ENCODE measurements at regions not wholly inside any gene's neighbourhood (a gene's known extent, or its start where the extent isn't known, plus 50 kb on each side); places are given as distances from the start of the nearest gene placed in this dataset.

- TF ChIP-seq, protein P1, sequence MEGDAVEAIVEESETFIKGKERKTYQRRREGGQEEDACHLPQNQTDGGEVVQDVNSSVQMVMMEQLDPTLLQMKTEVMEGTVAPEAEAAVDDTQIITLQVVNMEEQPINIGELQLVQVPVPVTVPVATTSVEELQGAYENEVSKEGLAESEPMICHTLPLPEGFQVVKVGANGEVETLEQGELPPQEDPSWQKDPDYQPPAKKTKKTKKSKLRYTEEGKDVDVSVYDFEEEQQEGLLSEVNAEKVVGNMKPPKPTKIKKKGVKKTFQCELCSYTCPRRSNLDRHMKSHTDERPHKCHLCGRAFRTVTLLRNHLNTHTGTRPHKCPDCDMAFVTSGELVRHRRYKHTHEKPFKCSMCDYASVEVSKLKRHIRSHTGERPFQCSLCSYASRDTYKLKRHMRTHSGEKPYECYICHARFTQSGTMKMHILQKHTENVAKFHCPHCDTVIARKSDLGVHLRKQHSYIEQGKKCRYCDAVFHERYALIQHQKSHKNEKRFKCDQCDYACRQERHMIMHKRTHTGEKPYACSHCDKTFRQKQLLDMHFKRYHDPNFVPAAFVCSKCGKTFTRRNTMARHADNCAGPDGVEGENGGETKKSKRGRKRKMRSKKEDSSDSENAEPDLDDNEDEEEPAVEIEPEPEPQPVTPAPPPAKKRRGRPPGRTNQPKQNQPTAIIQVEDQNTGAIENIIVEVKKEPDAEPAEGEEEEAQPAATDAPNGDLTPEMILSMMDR (IDR thresholded peaks at IDR 0.05), result no peak
- no peak for TF ChIP-seq POLR2A (IDR thresholded peaks at IDR 0.05)
- TF ChIP-seq POLR2AphosphoS5 (IDR thresholded peaks at IDR 0.05), result no peak
Observed at GRCh38 chr14:73784988-73785313, 66.7 kb upstream of the PTGR2 start.
